Chondrocyte (in vitro differentiated cells): ENCODE measurements at regions not wholly inside any gene's neighbourhood (a gene's known extent, or its start where the extent isn't known, plus 50 kb on each side); places are given as distances from the start of the nearest gene placed in this dataset.

ENCODE experiments used
- DNase-seq: peaks from one replicate; pipeline ENCODE4 v3.0.0; 2021; ENCODE audit warnings: mixed read lengths, low spot score
- H3K27ac Mint-ChIP-seq: one replicate; pipeline ENCODE4 v1.8.0; 2021; ENCODE audit warnings: mild to moderate bottlenecking, moderate library complexity, mixed read lengths; ENCODE audit not compliant: unreplicated experiment
- H3K27me3 Mint-ChIP-seq: 2 replicates; pipeline ENCODE4 v1.8.0; 2021; ENCODE audit warnings: low read depth, mixed read lengths
- H3K36me3 Mint-ChIP-seq: 2 replicates; pipeline ENCODE4 v1.8.0; 2021; ENCODE audit warnings: low read depth, mixed read lengths
- H3K4me1 Mint-ChIP-seq: 2 replicates; pipeline ENCODE4 v1.8.0; 2021; ENCODE audit warnings: low read depth, mild to moderate bottlenecking, mixed read lengths
- H3K4me3 Mint-ChIP-seq: one replicate; pipeline ENCODE4 v1.8.0; 2021; ENCODE audit warnings: mild to moderate bottlenecking, moderate library complexity, mixed read lengths; ENCODE audit not compliant: unreplicated experiment
- H3K9me3 Mint-ChIP-seq: 2 replicates; pipeline ENCODE4 v1.8.0; 2021; ENCODE audit warnings: low read depth, mixed read lengths
- CTCF ChIP-seq: fragments of 200-600 bp; sonication (generic); IDR thresholded peaks from 2 replicates; pipeline ENCODE4 v1.5.0; 2021; ENCODE audit warnings: antibody characterized with exemption, mild to moderate bottlenecking, moderate library complexity

GRCh38 chr3:4224331-4224730 lies 78.8 kb upstream of the SETMAR start:
- no peak for TF ChIP-seq CTCF
- Mint-ChIP-seq H3K4me3 (no peak overlapping the region), H3K4me1 (no peaks in the 10 kb centered on the region), H3K27me3 (no peaks in the 10 kb centered on the region), H3K27ac (no peak overlapping the region), H3K9me3 (no peaks in the 10 kb centered on the region), H3K36me3 (no peaks in the 10 kb centered on the region)
- no peak for DNase-seq

GRCh38 chr3:4225005-4225471 lies 78.1 kb upstream of the SETMAR start:
- H3K4me1 Mint-ChIP-seq: no peaks in the 10 kb centered on the region
- no peaks in the 10 kb centered on the region for H3K36me3 Mint-ChIP-seq
- H3K4me3 Mint-ChIP-seq: no peak overlapping the region
- no peak for TF ChIP-seq CTCF
- no peak for DNase-seq
- no peaks in the 10 kb centered on the region for H3K27me3 Mint-ChIP-seq
- H3K27ac Mint-ChIP-seq: no peak overlapping the region
- H3K9me3 Mint-ChIP-seq: no peaks in the 10 kb centered on the region

DNA sequence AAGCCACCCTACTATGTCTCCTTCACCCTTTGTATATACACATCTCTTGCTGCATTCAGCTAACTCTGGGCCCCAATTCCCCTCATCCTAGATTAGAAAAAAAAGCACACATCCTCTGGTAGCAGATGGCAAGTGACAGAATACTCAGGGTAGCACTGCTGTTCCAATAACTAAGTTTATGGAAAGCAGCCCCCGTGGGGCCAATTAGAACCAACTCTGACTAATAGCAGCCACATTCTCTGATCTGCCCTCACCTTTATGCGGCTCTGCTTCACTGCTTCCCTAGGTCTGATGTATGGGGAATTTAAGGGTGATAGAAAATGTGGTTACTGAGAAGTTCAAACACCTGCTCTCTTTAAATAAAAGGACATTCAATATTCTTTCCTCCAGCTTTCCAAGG lies 74.9 kb upstream of the SETMAR start:
- Mint-ChIP-seq H3K9me3 (no peaks in the 10 kb centered on the region), H3K27me3 (peaks cover 7% of the 10 kb centered on the region), H3K4me1 (no peaks in the 10 kb centered on the region), H3K27ac (no peak overlapping the region), H3K4me3 (no peak overlapping the region), H3K36me3 (no peaks in the 10 kb centered on the region)
- TF ChIP-seq CTCF: no peak
- DNase-seq: no peak

- no peak for DNase-seq
- H3K27me3 Mint-ChIP-seq: peaks cover 7% of the 10 kb centered on the region
- H3K9me3 Mint-ChIP-seq: no peaks in the 10 kb centered on the region
- no peak overlapping the region for H3K4me3 Mint-ChIP-seq
- no peaks in the 10 kb centered on the region for H3K36me3 Mint-ChIP-seq
- H3K4me1 Mint-ChIP-seq: no peaks in the 10 kb centered on the region
- no peak for TF ChIP-seq CTCF
- no peak overlapping the region for H3K27ac Mint-ChIP-seq
Measured at GRCh38 chr3:4231041-4231440, 72.1 kb upstream of the SETMAR start.

- Mint-ChIP-seq H3K4me3 (no peak overlapping the region), H3K27me3 (peaks cover 7% of the 10 kb centered on the region), H3K27ac (no peak overlapping the region), H3K36me3 (no peaks in the 10 kb centered on the region), H3K9me3 (peaks cover 5% of the 10 kb centered on the region), H3K4me1 (no peaks in the 10 kb centered on the region)
- no peak for DNase-seq
- no peak for TF ChIP-seq CTCF
Measured at GRCh38 chr3:4232798-4233197, 70.4 kb upstream of the SETMAR start.
